HCT116 (cell line): ENCODE measurements at regions not wholly inside any gene's neighbourhood (a gene's known extent, or its start where the extent isn't known, plus 50 kb on each side); places are given as distances from the start of the nearest gene placed in this dataset.

ENCODE experiments used
- ATAC-seq: fragments of 200-7000 bp; cut with Tn5 transposase; 2 replicates; pipeline ENCODE4 v1.9.1; 2020; ENCODE audit warnings: mild to moderate bottlenecking, moderate library complexity
- BruUV-seq: library from RNA; stranded (reverse); fragments of 400-500 nt; replicated peaks from 2 replicates; lab custom pipeline; 2021; lab: Mats Ljungman, UMichigan
- CTCF ChIA-PET: fragments of 300-600 bp; sonication (Branson Sonifier 250); formaldehyde crosslinking; loops from one replicate; lab custom pipeline; 2021; ENCODE audit warnings: antibody characterized with exemption; lab: Charles Lee
- POLR2A ChIA-PET: fragments of 300-600, 350-600 bp; sonication (Branson Sonifier 250); formaldehyde crosslinking; loops from one replicate; lab custom pipeline; 2021; ENCODE audit warnings: antibody characterized with exemption; lab: Charles Lee
- RAD21 ChIA-PET, 2 experiments: fragments of 300-600 bp; sonication (Branson Sonifier 250); formaldehyde crosslinking; loops; one replicate each; lab custom pipeline; 2023; ENCODE audit warnings: low total read pairs in 2 of 2; ENCODE audit not compliant: uncharacterized antibody in 2 of 2, unreplicated experiment in 2 of 2, low non-redundant PET in 1 of 2; lab: Charles Lee
- DNase-seq: peaks from one replicate; pipeline ENCODE4 v3.0.0-alpha.2; 2010; ENCODE audit warnings: low read depth, low spot score
- H2AFZ ChIP-seq: fragments of 200-600 bp; shearing (Covaris generic), sonication (generic); 2 replicates; pipeline ENCODE4 v1.6.1; 2017; ENCODE audit warnings: low read depth, mixed run types, mixed read lengths, antibody characterized with exemption, low read length; ENCODE audit not compliant: poor library complexity, severe bottlenecking
- H3K27ac ChIP-seq: 2 replicates; pipeline ENCODE4 v1.5.1; 2012; ENCODE audit warnings: low read depth, low read length
- H3K27me3 ChIP-seq: fragments of 200-600 bp; sonication (generic); 2 replicates; pipeline ENCODE4 v1.6.1; 2016; ENCODE audit warnings: mixed run types, low read length, mixed read lengths; ENCODE audit not compliant: insufficient read depth
- H3K36me3 ChIP-seq, 2 experiments: fragments of 200-500 bp in 1 of 2; fragments of 200-600 bp in 1 of 2; sonication (Bioruptor generic) in 1 of 2; sonication (generic) in 1 of 2; 2 replicates each; pipeline versions ENCODE4 v1.5.1 to v1.6.1; 2014 to 2016; ENCODE audit warnings: low read length in 2 of 2, inconsistent platforms in 1 of 2, mixed read lengths in 1 of 2, mixed run types in 1 of 2; ENCODE audit not compliant: insufficient read depth in 2 of 2, control insufficient read depth in 1 of 2
- H3K4me1 ChIP-seq, 2 experiments: fragments of 200-600 bp in 1 of 2; sonication (generic) in 1 of 2; 2 replicates each; pipeline versions ENCODE4 v1.5.1 to v1.6.1; 2012 to 2017; ENCODE audit warnings: low read length in 2 of 2, inconsistent platforms in 1 of 2, mild to moderate bottlenecking in 1 of 2, mixed read lengths in 1 of 2, mixed run types in 1 of 2, moderate library complexity in 1 of 2; ENCODE audit not compliant: insufficient read depth in 2 of 2, control insufficient read depth in 1 of 2
- H3K4me2 ChIP-seq: fragments of 200-600 bp; sonication (generic); 2 replicates; pipeline ENCODE4 v1.6.1; 2017; ENCODE audit warnings: mixed run types, low read length, mixed read lengths
- H3K4me3 ChIP-seq, 2 experiments: fragments of 200-600 bp in 1 of 2; sonication (generic) in 1 of 2; replicated peaks in 1 of 2; 2 replicates each; pipeline ENCODE4 v1.5.1; 2011 to 2016; ENCODE audit warnings: low read length in 2 of 2, control low read depth in 1 of 2, low read depth in 1 of 2, mild to moderate bottlenecking in 1 of 2, mixed read lengths in 1 of 2, mixed run types in 1 of 2
- H3K79me2 ChIP-seq: fragments of 200-600 bp; sonication (generic); 2 replicates; pipeline ENCODE4 v1.6.1; 2017; ENCODE audit warnings: mild to moderate bottlenecking, mixed run types, low read length, moderate library complexity, mixed read lengths; ENCODE audit not compliant: insufficient read depth
- H3K9ac ChIP-seq: fragments of 200-600 bp; sonication (generic); 2 replicates; pipeline ENCODE4 v1.6.1; 2016; ENCODE audit warnings: low read length, mixed read lengths
- H3K9me2 ChIP-seq: fragments of 200-600 bp; sonication (generic), shearing (Covaris generic); 2 replicates; pipeline ENCODE4 v1.6.1; 2017; ENCODE audit warnings: mixed run types, mild to moderate bottlenecking, moderate library complexity; ENCODE audit not compliant: insufficient read depth
- H3K9me3 ChIP-seq, 2 experiments: fragments of 200-500 bp in 1 of 2; fragments of 200-600 bp in 1 of 2; sonication (Bioruptor generic) in 1 of 2; sonication (generic) in 1 of 2; 2 replicates each; pipeline ENCODE4 v1.6.1; 2014 to 2017; ENCODE audit warnings: low read length in 2 of 2, mixed read lengths in 2 of 2, inconsistent platforms in 1 of 2, low read depth in 1 of 2, mild to moderate bottlenecking in 1 of 2, mixed run types in 1 of 2, moderate library complexity in 1 of 2; ENCODE audit not compliant: control insufficient read depth in 1 of 2, insufficient read depth in 1 of 2
- H4K20me1 ChIP-seq: fragments of 200-600 bp; sonication (generic), shearing (Covaris generic); 2 replicates; pipeline ENCODE4 v1.6.1; 2017; ENCODE audit warnings: mixed run types, mild to moderate bottlenecking, moderate library complexity; ENCODE audit not compliant: insufficient read depth
- EGR1 ChIP-seq: IDR thresholded peaks from 2 replicates; pipeline ENCODE4 v1.6.1; 2012; ENCODE audit warnings: low read depth
- ELF1 ChIP-seq: IDR thresholded peaks from 2 replicates; pipeline ENCODE4 v1.6.1; 2012; ENCODE audit warnings: low read depth, borderline replicate concordance
- EZH2 ChIP-seq: fragments of 200-600 bp; sonication (generic); IDR thresholded peaks from 2 replicates; pipeline ENCODE4 v1.6.1; 2017; ENCODE audit warnings: antibody characterized with exemption, mixed run types
- EZH2phosphoT487 ChIP-seq: fragments of 200-600 bp; IDR thresholded peaks from 2 replicates; pipeline ENCODE4 v1.6.1; 2018; ENCODE audit warnings: antibody characterized with exemption, borderline replicate concordance
- JUND ChIP-seq: IDR thresholded peaks from 2 replicates; pipeline ENCODE4 v1.6.1; 2012
- MAX ChIP-seq: IDR thresholded peaks from 2 replicates; pipeline ENCODE4 v1.6.1; 2012
- POLR2A ChIP-seq: IDR thresholded peaks from 2 replicates; pipeline ENCODE4 v1.7.0; 2011; ENCODE audit warnings: borderline replicate concordance; ENCODE audit not compliant: insufficient read depth, insufficient read length; ENCODE audit errors: extremely low read depth
- SRF ChIP-seq: IDR thresholded peaks from 2 replicates; pipeline ENCODE4 v1.6.1; 2012; ENCODE audit warnings: low read depth
- TCF7L2 ChIP-seq: IDR thresholded peaks from 2 replicates; pipeline ENCODE4 v1.7.0; 2011; ENCODE audit warnings: borderline replicate concordance, inconsistent platforms; ENCODE audit not compliant: insufficient read depth, insufficient read length; ENCODE audit errors: extremely low read depth
- YY1 ChIP-seq: IDR thresholded peaks from 2 replicates; pipeline ENCODE4 v1.6.1; 2011; ENCODE audit warnings: low read length, low read depth, moderate library complexity, mild to moderate bottlenecking; ENCODE audit not compliant: insufficient replicate concordance; ENCODE audit errors: extremely low read depth
- ZBTB33 ChIP-seq: IDR thresholded peaks from 2 replicates; pipeline ENCODE4 v1.6.1; 2011; ENCODE audit warnings: mild to moderate bottlenecking, low read length, moderate library complexity; ENCODE audit not compliant: insufficient replicate concordance; ENCODE audit errors: extremely low read depth
- ZFX ChIP-seq: fragments of 450-650 bp; IDR thresholded peaks from 2 replicates; pipeline ENCODE4 v1.6.1; 2017
- intact Hi-C: fragments of 100-400 bp; cut with micrococcal nuclease; formaldehyde crosslinking; loops from 2 replicates; pipeline ENCODE4 v1.10.0; 2022
- TF ChIP-seq, protein P1 (sequence below): IDR thresholded peaks from 2 replicates; pipeline ENCODE4 v1.6.1; 2012; ENCODE audit warnings: low read depth
- TF ChIP-seq, protein P2 (sequence below), 3 experiments: fragments of 200-600 bp in 1 of 3; sonication (generic) in 1 of 3; IDR thresholded peaks in 2 of 3; conservative IDR thresholded peaks in 1 of 3; 2 replicates each; pipeline ENCODE4 v1.5.1; 2012 to 2017; ENCODE audit warnings: low read depth in 2 of 3, low read length in 2 of 3, antibody characterized with exemption in 1 of 3, borderline replicate concordance in 1 of 3, control low read depth in 1 of 3, mild to moderate bottlenecking in 1 of 3, mixed read lengths in 1 of 3, mixed run types in 1 of 3, moderate library complexity in 1 of 3; ENCODE audit not compliant: insufficient read depth in 1 of 3

DNA sequence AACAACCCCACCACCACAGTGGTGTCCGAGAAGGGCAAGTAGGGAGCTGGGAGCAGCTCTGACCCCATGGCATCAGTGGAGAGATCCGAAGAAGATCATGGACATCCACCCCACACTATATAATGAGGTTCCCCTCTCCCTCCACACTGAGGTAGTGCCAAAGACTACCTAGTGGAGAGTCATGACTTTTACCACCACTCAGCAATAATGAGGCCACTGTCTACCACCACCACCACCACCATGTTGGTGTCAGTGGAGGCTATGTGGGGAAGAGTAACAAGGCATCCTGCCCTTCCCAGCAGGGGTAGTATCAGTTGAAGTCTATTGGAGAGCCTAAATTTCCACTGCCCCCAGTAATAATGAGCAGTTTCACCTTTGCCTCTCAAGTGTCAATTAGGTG lies 321.7 kb upstream of the ZC3H15 start:
- ATAC-seq, result no peak
- CTCF ChIA-PET, result no interaction called here
- intact Hi-C loops, result no loop called here
- Histone ChIP-seq H4K20me1 (no peaks in the 10 kb centered on the region), H3K27me3 (no peaks in the 10 kb centered on the region), H3K36me3 (no peaks in the 10 kb centered on the region), H3K9ac (no peak overlapping the region), H2AFZ (no peak overlapping the region), H3K79me2 (no peaks in the 10 kb centered on the region), H3K9me2 (no peaks in the 10 kb centered on the region)
- RAD21 ChIA-PET, result no interaction called here
- BruUV-seq, result no TSS peak
- TF ChIP-seq TCF7L2 (no peak), EGR1 (no peak)
- TF ChIP-seq, all 23 proteins: peak for 0
- no peak overlapping the region for H3K4me2 ChIP-seq
- H3K27ac ChIP-seq, result no peak overlapping the region
- POLR2A ChIA-PET, result no interaction called here
- H3K4me1 ChIP-seq, result no peaks in the 10 kb centered on the region
- H3K4me3 ChIP-seq, result no peak overlapping the region
- no peak for DNase-seq
- no peaks in the 10 kb centered on the region for H3K9me3 ChIP-seq

GRCh38 chr2:186170693-186171092 lies 315.4 kb upstream of the ZC3H15 start:
- H3K9me2 ChIP-seq, result no peaks in the 10 kb centered on the region
- ChIA-PET RAD21 (no interaction called here), POLR2A (no interaction called here), CTCF (no interaction called here)
- H3K4me2 ChIP-seq, result no peak overlapping the region
- ATAC-seq (no peak), DNase-seq (no peak)
- BruUV-seq, result no TSS peak
- H3K4me3 ChIP-seq, result no peak overlapping the region
- no peaks in the 10 kb centered on the region for H3K36me3 ChIP-seq
- H2AFZ ChIP-seq, result no peak overlapping the region
- no peaks in the 10 kb centered on the region for H4K20me1 ChIP-seq
- H3K27me3 ChIP-seq, result no peaks in the 10 kb centered on the region
- no peaks in the 10 kb centered on the region for H3K9me3 ChIP-seq
- H3K79me2 ChIP-seq, result no peaks in the 10 kb centered on the region
- H3K4me1 ChIP-seq, result no peaks in the 10 kb centered on the region
- H3K9ac ChIP-seq, result no peak overlapping the region
- H3K27ac ChIP-seq, result no peak overlapping the region
- intact Hi-C loops, result no loop called here
- TF ChIP-seq MAX (no peak), EZH2 (no peak), POLR2A (no peak), JUND (no peak), ELF1 (no peak), ZFX (no peak), YY1 (no peak), SRF (no peak), EZH2phosphoT487 (no peak), ZBTB33 (no peak)
- TF ChIP-seq, protein P1, sequence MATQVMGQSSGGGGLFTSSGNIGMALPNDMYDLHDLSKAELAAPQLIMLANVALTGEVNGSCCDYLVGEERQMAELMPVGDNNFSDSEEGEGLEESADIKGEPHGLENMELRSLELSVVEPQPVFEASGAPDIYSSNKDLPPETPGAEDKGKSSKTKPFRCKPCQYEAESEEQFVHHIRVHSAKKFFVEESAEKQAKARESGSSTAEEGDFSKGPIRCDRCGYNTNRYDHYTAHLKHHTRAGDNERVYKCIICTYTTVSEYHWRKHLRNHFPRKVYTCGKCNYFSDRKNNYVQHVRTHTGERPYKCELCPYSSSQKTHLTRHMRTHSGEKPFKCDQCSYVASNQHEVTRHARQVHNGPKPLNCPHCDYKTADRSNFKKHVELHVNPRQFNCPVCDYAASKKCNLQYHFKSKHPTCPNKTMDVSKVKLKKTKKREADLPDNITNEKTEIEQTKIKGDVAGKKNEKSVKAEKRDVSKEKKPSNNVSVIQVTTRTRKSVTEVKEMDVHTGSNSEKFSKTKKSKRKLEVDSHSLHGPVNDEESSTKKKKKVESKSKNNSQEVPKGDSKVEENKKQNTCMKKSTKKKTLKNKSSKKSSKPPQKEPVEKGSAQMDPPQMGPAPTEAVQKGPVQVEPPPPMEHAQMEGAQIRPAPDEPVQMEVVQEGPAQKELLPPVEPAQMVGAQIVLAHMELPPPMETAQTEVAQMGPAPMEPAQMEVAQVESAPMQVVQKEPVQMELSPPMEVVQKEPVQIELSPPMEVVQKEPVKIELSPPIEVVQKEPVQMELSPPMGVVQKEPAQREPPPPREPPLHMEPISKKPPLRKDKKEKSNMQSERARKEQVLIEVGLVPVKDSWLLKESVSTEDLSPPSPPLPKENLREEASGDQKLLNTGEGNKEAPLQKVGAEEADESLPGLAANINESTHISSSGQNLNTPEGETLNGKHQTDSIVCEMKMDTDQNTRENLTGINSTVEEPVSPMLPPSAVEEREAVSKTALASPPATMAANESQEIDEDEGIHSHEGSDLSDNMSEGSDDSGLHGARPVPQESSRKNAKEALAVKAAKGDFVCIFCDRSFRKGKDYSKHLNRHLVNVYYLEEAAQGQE, result no peak
- TF ChIP-seq, protein P2, sequence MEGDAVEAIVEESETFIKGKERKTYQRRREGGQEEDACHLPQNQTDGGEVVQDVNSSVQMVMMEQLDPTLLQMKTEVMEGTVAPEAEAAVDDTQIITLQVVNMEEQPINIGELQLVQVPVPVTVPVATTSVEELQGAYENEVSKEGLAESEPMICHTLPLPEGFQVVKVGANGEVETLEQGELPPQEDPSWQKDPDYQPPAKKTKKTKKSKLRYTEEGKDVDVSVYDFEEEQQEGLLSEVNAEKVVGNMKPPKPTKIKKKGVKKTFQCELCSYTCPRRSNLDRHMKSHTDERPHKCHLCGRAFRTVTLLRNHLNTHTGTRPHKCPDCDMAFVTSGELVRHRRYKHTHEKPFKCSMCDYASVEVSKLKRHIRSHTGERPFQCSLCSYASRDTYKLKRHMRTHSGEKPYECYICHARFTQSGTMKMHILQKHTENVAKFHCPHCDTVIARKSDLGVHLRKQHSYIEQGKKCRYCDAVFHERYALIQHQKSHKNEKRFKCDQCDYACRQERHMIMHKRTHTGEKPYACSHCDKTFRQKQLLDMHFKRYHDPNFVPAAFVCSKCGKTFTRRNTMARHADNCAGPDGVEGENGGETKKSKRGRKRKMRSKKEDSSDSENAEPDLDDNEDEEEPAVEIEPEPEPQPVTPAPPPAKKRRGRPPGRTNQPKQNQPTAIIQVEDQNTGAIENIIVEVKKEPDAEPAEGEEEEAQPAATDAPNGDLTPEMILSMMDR (IDR thresholded peaks at IDR 0.05 in 2 of 3, conservative IDR thresholded peaks at IDR 0.05 in 1 of 3; ENCODE audit: borderline replicate concordance in 1 of 3, insufficient read depth in 1 of 3, low read depth in 2 of 3, low read length in 2 of 3), result no peak
